Natural killer cell (primary cell): ENCODE measurements at regions not wholly inside any gene's neighbourhood (a gene's known extent, or its start where the extent isn't known, plus 50 kb on each side); places are given as distances from the start of the nearest gene placed in this dataset.

ENCODE experiments used
- ATAC-seq, 3 donors: fragments of 150-1000 bp in 2 of 3; fragments of 200-7000 bp in 1 of 3; cut with Tn5 transposase; 1 replicate in 1 of 3; 2 replicates in 2 of 3; pipeline ENCODE4 v1.10.0; 2021; ENCODE audit warnings: mild to moderate bottlenecking in 2 of 3, moderate library complexity in 2 of 3
- DNase-seq, 2 donors: peaks; one replicate each; pipeline versions ENCODE4 v3.0.0 to v3.0.0-alpha.2; 2013 to 2021; ENCODE audit warnings: mixed read lengths in 1 of 2
- H3K27ac ChIP-seq: one replicate; pipeline ENCODE4 v1.5.1; 2013; ENCODE audit warnings: mild to moderate bottlenecking, low read length
- H3K27me3 ChIP-seq: one replicate; pipeline ENCODE4 v1.6.1; 2013; ENCODE audit warnings: low read length; ENCODE audit not compliant: control insufficient read depth, insufficient read depth
- H3K36me3 ChIP-seq: one replicate; pipeline ENCODE4 v1.6.1; 2013; ENCODE audit warnings: low read length; ENCODE audit not compliant: control insufficient read depth, insufficient read depth
- H3K4me1 ChIP-seq: one replicate; pipeline ENCODE4 v1.6.1; 2013; ENCODE audit warnings: low read length; ENCODE audit not compliant: control insufficient read depth, insufficient read depth
- H3K4me3 ChIP-seq: one replicate; pipeline ENCODE4 v1.5.1; 2013; ENCODE audit warnings: low read length
- H3K9me3 ChIP-seq: one replicate; pipeline ENCODE4 v1.6.1; 2013; ENCODE audit warnings: low read length; ENCODE audit not compliant: control insufficient read depth, insufficient read depth
- H3K27ac Mint-ChIP-seq, 2 donors: one replicate each; pipeline ENCODE4 v1.8.0; 2022; ENCODE audit warnings: mild to moderate bottlenecking in 2 of 2, mixed read lengths in 2 of 2, moderate library complexity in 1 of 2
- H3K27me3 Mint-ChIP-seq, 2 donors: one replicate each; pipeline ENCODE4 v1.8.0; 2022; ENCODE audit warnings: low read depth in 2 of 2, mixed read lengths in 2 of 2
- H3K36me3 Mint-ChIP-seq: one replicate; pipeline ENCODE4 v1.8.0; 2022; ENCODE audit warnings: mixed read lengths
- H3K4me1 Mint-ChIP-seq, 2 donors: one replicate each; pipeline ENCODE4 v1.8.0; 2022; ENCODE audit warnings: mixed read lengths in 2 of 2
- H3K4me3 Mint-ChIP-seq: one replicate; pipeline ENCODE4 v1.8.0; 2022; ENCODE audit warnings: mild to moderate bottlenecking, moderate library complexity, mixed read lengths
- H3K9me3 Mint-ChIP-seq, 2 donors: one replicate each; pipeline ENCODE4 v1.8.0; 2022; ENCODE audit warnings: mixed read lengths in 2 of 2
- WGBS: methylation state at CpG from one replicate; pipeline ENCODE4 v1.1.7; 2013; ENCODE audit warnings: missing lambda C conversion rate; ENCODE audit not compliant: insufficient coverage; 5-methylcytosine and 5-hydroxymethylcytosine counted together
- intact Hi-C: fragments of 100-400 bp; cut with micrococcal nuclease; formaldehyde crosslinking; loops from one replicate; pipeline ENCODE4 v1.14.2; 2022
- TF ChIP-seq, protein P1 (sequence below): fragments of 200-600 bp; IDR thresholded peaks from one replicate; pipeline ENCODE4 v1.8.0; 2022; ENCODE audit warnings: antibody characterized with exemption

DNA sequence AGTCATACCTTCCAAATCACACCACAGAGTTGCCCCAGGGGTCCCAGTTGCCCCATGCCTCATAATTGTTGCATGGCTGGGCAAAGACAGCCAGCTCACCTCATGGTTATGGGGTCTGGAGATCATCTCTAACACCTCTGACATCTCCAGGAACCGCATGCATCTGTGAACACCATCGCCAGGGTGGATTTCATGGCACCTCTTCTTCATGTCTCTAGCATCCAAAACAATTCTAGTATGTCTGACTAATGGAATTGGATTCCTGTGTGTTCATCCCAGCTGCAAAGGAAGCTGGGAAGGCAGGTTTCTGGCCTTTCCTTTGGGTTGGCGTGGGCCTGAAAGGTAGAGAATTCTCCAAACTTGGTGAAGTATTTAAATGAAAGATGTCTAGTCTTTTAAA lies 122.3 kb upstream of the ABCA1 start:
- Mint-ChIP-seq H3K4me3 (no peak overlapping the region), H3K9me3 (no peaks in the 10 kb centered on the region), H3K27me3 (peaks cover 0 to 5% of the 10 kb centered on the region in 2 donors), H3K27ac (no peak overlapping the region), H3K36me3 (no peaks in the 10 kb centered on the region), H3K4me1 (peaks cover 0 to 3% of the 10 kb centered on the region in 2 donors)
- H3K36me3 ChIP-seq = no peaks in the 10 kb centered on the region
- no peaks in the 10 kb centered on the region for H3K27me3 ChIP-seq
- H3K4me1 ChIP-seq = no peaks in the 10 kb centered on the region
- ATAC-seq = no peak
- H3K9me3 ChIP-seq = no peaks in the 10 kb centered on the region
- intact Hi-C loops = no loop called here
- WGBS = 50% methylated on average over 2 of the region's 3 CpGs
- no peak for DNase-seq
- no peak overlapping the region for H3K4me3 ChIP-seq
- H3K27ac ChIP-seq = no peak overlapping the region
- TF ChIP-seq, protein P1, sequence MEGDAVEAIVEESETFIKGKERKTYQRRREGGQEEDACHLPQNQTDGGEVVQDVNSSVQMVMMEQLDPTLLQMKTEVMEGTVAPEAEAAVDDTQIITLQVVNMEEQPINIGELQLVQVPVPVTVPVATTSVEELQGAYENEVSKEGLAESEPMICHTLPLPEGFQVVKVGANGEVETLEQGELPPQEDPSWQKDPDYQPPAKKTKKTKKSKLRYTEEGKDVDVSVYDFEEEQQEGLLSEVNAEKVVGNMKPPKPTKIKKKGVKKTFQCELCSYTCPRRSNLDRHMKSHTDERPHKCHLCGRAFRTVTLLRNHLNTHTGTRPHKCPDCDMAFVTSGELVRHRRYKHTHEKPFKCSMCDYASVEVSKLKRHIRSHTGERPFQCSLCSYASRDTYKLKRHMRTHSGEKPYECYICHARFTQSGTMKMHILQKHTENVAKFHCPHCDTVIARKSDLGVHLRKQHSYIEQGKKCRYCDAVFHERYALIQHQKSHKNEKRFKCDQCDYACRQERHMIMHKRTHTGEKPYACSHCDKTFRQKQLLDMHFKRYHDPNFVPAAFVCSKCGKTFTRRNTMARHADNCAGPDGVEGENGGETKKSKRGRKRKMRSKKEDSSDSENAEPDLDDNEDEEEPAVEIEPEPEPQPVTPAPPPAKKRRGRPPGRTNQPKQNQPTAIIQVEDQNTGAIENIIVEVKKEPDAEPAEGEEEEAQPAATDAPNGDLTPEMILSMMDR = no peak

DNA sequence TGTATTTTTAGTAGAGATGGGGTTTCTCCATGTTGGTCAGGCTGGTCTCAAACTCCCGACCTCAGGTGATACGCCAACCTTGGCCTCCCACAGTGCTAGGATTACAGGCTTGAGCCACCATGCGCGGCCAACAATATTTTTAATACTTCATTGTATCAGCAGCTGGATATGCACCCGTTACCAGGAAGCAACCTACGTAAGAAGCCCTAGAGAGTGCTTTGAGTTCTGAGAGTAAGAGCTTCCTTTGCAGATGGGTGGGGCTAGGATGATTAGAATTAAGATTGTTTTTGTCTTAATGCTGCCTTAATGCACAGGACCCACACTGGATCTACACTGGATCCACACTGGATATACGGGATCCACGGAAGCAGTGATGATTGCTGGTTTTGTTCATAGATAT lies 123.9 kb upstream of the ABCA1 start:
- peaks cover 0 to 3% of the 10 kb centered on the region in 2 donors for H3K4me1 Mint-ChIP-seq
- 78% methylated on average over 8 of the region's 8 CpGs for WGBS
- H3K9me3 ChIP-seq = no peaks in the 10 kb centered on the region
- H3K27ac Mint-ChIP-seq = no peak overlapping the region
- H3K36me3 ChIP-seq = no peaks in the 10 kb centered on the region
- no peak overlapping the region for H3K4me3 Mint-ChIP-seq
- no peaks in the 10 kb centered on the region for H3K36me3 Mint-ChIP-seq
- H3K9me3 Mint-ChIP-seq = no peaks in the 10 kb centered on the region
- ATAC-seq (no peak), DNase-seq (peak in 1 of 2 donors; percentile 46)
- H3K4me3 ChIP-seq = no peak overlapping the region
- no peak overlapping the region for H3K27ac ChIP-seq
- H3K4me1 ChIP-seq = no peaks in the 10 kb centered on the region
- TF ChIP-seq, protein P1 = no peak
- H3K27me3 ChIP-seq = no peaks in the 10 kb centered on the region
- peaks cover 0 to 5% of the 10 kb centered on the region in 2 donors for H3K27me3 Mint-ChIP-seq
- intact Hi-C loops = no loop called here

DNA sequence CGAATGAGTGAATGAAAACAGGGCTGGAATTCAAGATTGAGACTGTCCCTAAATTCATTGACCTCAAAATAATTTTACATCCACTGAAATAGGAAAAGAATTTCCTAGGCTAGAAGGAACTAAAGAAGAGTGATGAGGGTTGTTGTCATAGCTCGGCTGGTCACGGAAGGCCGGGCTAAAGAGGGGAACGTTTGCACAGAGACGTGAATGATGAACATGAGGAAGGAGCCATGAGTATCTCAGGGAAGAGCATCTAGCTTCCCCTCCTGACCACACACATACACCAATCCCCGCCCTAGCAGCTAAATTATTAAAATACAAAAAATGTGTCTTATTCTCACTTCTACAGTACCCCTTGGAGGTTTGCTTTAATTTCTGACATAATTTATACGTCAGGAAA lies 124.4 kb upstream of the ABCA1 start:
- intact Hi-C loops = no loop called here
- no peaks in the 10 kb centered on the region for H3K9me3 ChIP-seq
- H3K27me3 Mint-ChIP-seq = peaks cover 0 to 5% of the 10 kb centered on the region in 2 donors
- no peaks in the 10 kb centered on the region for H3K4me1 ChIP-seq
- H3K27ac ChIP-seq = no peak overlapping the region
- no peaks in the 10 kb centered on the region for H3K36me3 Mint-ChIP-seq
- ATAC-seq = no peak
- no peak overlapping the region for H3K27ac Mint-ChIP-seq
- H3K4me3 Mint-ChIP-seq = no peak overlapping the region
- TF ChIP-seq, protein P1 = no peak
- H3K9me3 Mint-ChIP-seq = no peaks in the 10 kb centered on the region
- 91% methylated on average over 3 of the region's 8 CpGs for WGBS
- DNase-seq = no peak
- H3K4me3 ChIP-seq = no peak overlapping the region
- no peaks in the 10 kb centered on the region for H3K36me3 ChIP-seq
- no peaks in the 10 kb centered on the region for H3K27me3 ChIP-seq
- H3K4me1 Mint-ChIP-seq = peaks cover 0 to 3% of the 10 kb centered on the region in 2 donors

DNA sequence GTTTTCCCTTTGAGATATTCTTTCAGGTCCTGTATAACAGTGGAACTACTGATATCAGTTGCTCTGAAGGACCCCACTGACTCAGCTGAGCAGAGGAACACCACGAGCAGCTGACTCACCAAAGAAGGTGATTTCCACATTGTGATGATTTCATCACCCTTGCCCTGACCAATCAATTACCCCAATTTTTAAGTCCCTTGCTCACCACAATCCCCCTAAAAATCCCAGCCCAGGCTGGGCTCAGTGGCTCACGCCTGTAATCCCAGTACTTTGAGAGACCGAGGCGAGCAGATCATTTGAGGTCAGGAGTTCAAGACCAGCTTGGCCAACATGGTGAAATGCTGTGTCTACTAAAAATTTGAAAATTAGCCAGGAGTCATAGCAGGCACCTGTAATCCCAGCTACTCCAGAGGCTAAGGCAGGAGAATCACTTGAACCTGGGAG lies 125.3 kb upstream of the ABCA1 start:
- no peaks in the 10 kb centered on the region for H3K9me3 ChIP-seq
- peaks cover 0 to 3% of the 10 kb centered on the region in 2 donors for H3K27me3 Mint-ChIP-seq
- no peaks in the 10 kb centered on the region for H3K36me3 Mint-ChIP-seq
- DNase-seq = peak in 1 of 2 donors; percentile 24
- TF ChIP-seq, protein P1 = no peak
- peak in 2 of 3 donors; percentile 29 to 73 for ATAC-seq
- no peaks in the 10 kb centered on the region for H3K27me3 ChIP-seq
- no peaks in the 10 kb centered on the region for H3K36me3 ChIP-seq
- H3K9me3 Mint-ChIP-seq = no peaks in the 10 kb centered on the region
- H3K4me3 ChIP-seq = no peak overlapping the region
- no peaks in the 10 kb centered on the region for H3K4me1 ChIP-seq
- no peak overlapping the region for H3K4me3 Mint-ChIP-seq
- peaks cover 0 to 3% of the 10 kb centered on the region in 2 donors for H3K4me1 Mint-ChIP-seq
- H3K27ac Mint-ChIP-seq = peak overlapping the region in 1 of 2 donors; percentile 60
- intact Hi-C loops = no loop called here
- WGBS = 73% methylated on average over 4 of the region's 4 CpGs
- no peak overlapping the region for H3K27ac ChIP-seq
